ENCODE measurements at regions not wholly inside any gene's neighbourhood (a gene's known extent, or its start where the extent isn't known, plus 50 kb on each side); places are given as distances from the start of the nearest gene placed in this dataset.

DNA sequence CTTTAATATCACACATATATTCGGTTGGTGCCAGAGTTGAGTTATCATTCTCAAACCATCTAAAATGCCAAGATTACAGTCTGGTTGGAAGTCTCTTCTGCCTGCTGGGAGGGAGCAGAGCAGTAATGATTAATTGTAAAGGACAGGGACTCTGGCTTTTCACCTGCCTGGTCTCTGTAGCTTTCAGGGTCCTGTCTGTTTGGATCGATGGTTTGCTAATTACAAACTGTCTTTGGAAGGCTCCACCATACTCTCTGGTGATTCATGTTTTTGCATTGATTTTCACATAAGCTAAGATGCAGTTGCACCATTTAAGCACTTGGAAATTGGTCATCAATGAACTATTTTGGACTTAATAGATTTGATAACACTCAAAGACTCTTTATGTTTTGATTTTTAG, 350.4 kb upstream of the SATB1 start:
- no peak for TF ChIP-seq POLR2A (IDR thresholded peaks at IDR 0.05)
- TF ChIP-seq, protein P1, sequence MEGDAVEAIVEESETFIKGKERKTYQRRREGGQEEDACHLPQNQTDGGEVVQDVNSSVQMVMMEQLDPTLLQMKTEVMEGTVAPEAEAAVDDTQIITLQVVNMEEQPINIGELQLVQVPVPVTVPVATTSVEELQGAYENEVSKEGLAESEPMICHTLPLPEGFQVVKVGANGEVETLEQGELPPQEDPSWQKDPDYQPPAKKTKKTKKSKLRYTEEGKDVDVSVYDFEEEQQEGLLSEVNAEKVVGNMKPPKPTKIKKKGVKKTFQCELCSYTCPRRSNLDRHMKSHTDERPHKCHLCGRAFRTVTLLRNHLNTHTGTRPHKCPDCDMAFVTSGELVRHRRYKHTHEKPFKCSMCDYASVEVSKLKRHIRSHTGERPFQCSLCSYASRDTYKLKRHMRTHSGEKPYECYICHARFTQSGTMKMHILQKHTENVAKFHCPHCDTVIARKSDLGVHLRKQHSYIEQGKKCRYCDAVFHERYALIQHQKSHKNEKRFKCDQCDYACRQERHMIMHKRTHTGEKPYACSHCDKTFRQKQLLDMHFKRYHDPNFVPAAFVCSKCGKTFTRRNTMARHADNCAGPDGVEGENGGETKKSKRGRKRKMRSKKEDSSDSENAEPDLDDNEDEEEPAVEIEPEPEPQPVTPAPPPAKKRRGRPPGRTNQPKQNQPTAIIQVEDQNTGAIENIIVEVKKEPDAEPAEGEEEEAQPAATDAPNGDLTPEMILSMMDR (IDR thresholded peaks at IDR 0.05): no peak
- no peak for TF ChIP-seq EP300 (IDR thresholded peaks at IDR 0.05)
